HG03432 (cell line): ENCODE measurements at regions not wholly inside any gene's neighbourhood (a gene's known extent, or its start where the extent isn't known, plus 50 kb on each side); places are given as distances from the start of the nearest gene placed in this dataset.

ENCODE experiments used
- ATAC-seq: cut with Tn5 transposase; IDR thresholded peaks from one replicate; pipeline ENCODE4 v1.9.1; 2021; ENCODE audit warnings: mild to moderate bottlenecking, moderate library complexity; ENCODE audit not compliant: unreplicated experiment

GRCh38 chr4:43765514-43765913 lies 683.1 kb downstream of the KCTD8 start:
- peak; percentile 36 for ATAC-seq

- peak; percentile 43 for ATAC-seq
Observed at GRCh38 chr4:43766648-43767047, 682.0 kb downstream of the KCTD8 start.

- no peak for ATAC-seq
Observed at GRCh38 chr4:43776371-43776770, 672.2 kb downstream of the KCTD8 start.

- ATAC-seq, result peak; percentile 87
Observed at GRCh38 chr4:43778187-43778915, 670.3 kb downstream of the KCTD8 start.

GRCh38 chr4:43781125-43781524 lies 667.5 kb downstream of the KCTD8 start:
- no peak for ATAC-seq

- no peak for ATAC-seq
Observed at GRCh38 chr4:43782391-43782790, 666.2 kb downstream of the KCTD8 start.

GRCh38 chr4:43816116-43816515 lies 632.5 kb downstream of the KCTD8 start:
- ATAC-seq, result no peak

GRCh38 chr4:43822621-43823020 lies 626.0 kb downstream of the KCTD8 start:
- no peak for ATAC-seq

GRCh38 chr4:43835869-43836268 lies 612.7 kb downstream of the KCTD8 start:
- peak; percentile 80 for ATAC-seq

- ATAC-seq, result no peak
Observed at GRCh38 chr4:43837171-43837570, 611.4 kb downstream of the KCTD8 start.

- ATAC-seq, result no peak
Observed at GRCh38 chr4:43837604-43838003, 611.0 kb downstream of the KCTD8 start.

- no peak for ATAC-seq
Observed at GRCh38 chr4:43842594-43842993, 606.0 kb downstream of the KCTD8 start.

- ATAC-seq, result no peak
Observed at GRCh38 chr4:43843501-43843900, 605.1 kb downstream of the KCTD8 start.

GRCh38 chr4:43846111-43846587 lies 602.5 kb downstream of the KCTD8 start:
- ATAC-seq, result no peak

GRCh38 chr4:43853565-43854264 lies 594.9 kb downstream of the KCTD8 start:
- ATAC-seq, result no peak

- peak; percentile 62 for ATAC-seq
Observed at GRCh38 chr4:43855283-43855682, 593.3 kb downstream of the KCTD8 start.

GRCh38 chr4:43864616-43865146 lies 583.9 kb downstream of the KCTD8 start:
- ATAC-seq, result peak; percentile 46

GRCh38 chr4:43867908-43868307 lies 580.7 kb downstream of the KCTD8 start:
- peak; percentile 45 for ATAC-seq

- no peak for ATAC-seq
Observed at GRCh38 chr4:43875655-43876054, 573.0 kb downstream of the KCTD8 start.

GRCh38 chr4:43882470-43882869 lies 566.1 kb downstream of the KCTD8 start:
- no peak for ATAC-seq

- ATAC-seq, result no peak
Observed at GRCh38 chr4:43886196-43886595, 562.4 kb downstream of the KCTD8 start.

- ATAC-seq, result no peak
Observed at GRCh38 chr4:43898836-43899235, 549.8 kb downstream of the KCTD8 start.
